ENCODE measurements at regions not wholly inside any gene's neighbourhood (a gene's known extent, or its start where the extent isn't known, plus 50 kb on each side); places are given as distances from the start of the nearest gene placed in this dataset.
"Not testable (repeated sequence)": the region's sequence is repeated elsewhere in the genome, so short reads cannot be mapped to it uniquely, and the experiment has no call there.

DNA sequence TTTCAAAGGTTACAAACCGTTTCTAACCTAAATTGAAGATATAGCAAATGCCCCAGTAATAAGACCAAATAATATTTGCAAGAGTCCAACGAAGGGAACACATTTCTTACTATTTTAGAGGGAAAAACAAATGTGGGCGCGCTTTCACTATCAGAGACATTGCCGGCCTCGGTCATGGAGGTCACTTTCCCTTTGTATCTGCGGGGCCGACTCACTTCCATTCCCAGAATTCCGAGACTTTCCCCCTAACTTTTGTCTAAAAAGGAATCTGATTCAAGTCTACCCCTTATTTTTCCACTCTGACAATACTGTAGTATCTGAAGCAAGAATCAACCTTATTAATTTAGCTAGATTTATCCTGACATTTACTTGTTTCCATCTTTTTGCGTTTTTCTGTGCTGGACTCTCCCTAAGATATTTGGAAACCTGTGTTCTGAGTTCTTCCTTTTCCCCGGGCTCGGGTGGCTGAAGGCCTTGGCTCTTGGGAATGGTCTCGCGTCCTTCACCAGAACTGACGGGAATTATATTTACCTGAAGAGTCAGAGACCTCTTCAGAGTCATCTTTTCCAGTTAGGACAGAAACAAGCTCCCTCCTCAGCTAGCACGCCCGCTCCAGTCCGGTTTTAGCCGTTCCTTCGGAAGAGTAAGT, 71.8 kb upstream of the ZNF184 start:
- intact Hi-C loops (cut with DNase I): no loop called here
- no peak for DNase-seq (ENCODE audit: low spot score)

DNA sequence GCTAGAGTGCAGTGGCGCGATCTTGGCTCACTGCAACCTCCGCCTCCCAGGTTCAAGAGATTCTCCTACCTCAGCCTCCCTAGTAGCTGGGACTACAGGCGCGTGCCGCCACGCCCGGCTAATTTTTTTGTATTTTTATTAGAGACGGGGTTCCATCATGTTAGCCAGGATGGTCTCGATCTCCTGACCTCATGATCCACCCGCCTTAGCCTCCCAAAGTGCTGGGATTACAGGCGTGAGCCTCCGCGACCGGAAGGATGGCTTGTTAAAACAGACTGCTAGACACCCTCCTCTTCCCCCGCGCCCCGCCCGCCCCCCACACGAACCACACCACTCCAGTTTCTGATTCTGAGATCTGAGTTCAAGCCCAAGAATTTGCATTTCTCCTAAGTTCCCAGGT, 71.2 kb upstream of the ZNF184 start:
- DNase-seq (ENCODE audit: low spot score); intact Hi-C loops (cut with DNase I): not testable (repeated sequence)

- intact Hi-C loops (cut with DNase I): no loop called here
- DNase-seq (ENCODE audit: low spot score): no peak
Measured at GRCh38 chr6:27542485-27542884, 69.6 kb upstream of the ZNF184 start.

DNA sequence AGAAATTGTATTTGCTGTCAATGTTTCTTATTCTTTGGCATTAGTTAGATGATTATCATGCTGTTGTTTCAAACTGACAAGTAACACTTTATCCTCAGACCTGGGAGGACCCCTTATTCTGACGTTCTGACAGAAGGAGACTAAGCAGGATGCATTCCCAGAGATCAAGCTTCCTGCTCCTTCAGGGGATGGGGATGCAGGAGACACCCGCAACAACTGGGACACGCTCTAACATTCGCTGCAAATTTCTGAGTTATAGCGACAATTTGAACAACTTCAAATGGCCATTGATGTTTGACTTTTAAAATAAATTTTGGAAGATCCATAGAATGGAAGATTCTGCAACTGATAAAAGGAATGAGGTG, 69.0 kb upstream of the ZNF184 start:
- intact Hi-C loops (cut with DNase I): no loop called here
- no peak for DNase-seq (ENCODE audit: low spot score)

DNA sequence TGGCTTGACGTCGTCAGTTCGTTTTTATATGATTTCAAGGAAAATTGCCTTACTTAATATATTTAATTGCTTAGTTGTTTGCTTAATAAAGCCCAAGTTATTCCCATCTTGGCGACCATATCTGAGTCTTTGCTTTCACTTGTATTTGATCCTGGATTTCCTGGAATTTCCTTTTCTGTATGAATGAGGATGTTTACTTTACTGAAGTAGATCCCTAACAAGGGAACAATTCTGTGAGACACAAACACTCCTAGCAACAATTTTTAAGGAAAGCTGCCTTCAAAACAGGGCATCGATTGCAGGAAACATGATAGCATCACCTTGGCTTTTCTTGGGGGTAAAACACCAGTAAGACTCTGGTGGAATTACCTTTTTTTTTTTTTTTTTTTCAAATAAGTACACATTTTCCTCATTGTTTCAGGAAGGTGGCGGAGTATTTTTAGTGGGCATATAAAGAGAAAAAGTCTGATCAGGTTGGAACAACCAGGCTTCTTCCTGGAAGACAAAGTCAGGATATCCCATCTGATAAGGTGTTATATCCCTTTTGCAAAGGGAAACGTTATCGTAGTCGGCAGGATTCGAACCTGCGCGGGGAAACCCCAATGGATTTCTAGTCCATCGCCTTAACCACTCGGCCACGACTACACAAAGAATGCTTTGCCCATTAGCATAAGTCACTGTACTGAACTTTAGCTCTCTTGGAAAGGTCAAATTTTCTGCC, 68.5 kb upstream of the ZNF184 start:
- intact Hi-C loops (cut with DNase I): no loop called here
- no peak for DNase-seq (ENCODE audit: low spot score)

DNA sequence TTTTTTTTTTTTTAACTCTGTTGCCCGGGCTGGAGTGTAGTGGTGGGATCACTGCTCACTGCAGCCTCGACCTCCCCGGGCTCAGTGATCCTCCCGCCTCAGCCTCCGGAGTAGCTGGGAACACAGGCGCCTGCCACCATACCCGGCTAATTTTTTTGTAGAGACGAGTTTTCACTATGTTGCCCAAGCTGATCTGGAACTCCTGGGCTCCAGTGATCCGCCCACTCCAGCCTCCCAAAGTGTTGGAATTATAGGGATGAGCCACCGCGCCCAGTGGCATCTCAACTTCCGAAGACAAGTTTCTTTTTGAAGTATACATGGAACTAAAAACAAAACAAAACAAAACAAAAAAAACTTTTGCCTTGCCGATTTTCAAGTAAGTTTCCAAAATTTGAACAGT, 66.6 kb upstream of the ZNF184 start:
- DNase-seq (ENCODE audit: low spot score): no peak
- intact Hi-C loops (cut with DNase I): no loop called here

DNA sequence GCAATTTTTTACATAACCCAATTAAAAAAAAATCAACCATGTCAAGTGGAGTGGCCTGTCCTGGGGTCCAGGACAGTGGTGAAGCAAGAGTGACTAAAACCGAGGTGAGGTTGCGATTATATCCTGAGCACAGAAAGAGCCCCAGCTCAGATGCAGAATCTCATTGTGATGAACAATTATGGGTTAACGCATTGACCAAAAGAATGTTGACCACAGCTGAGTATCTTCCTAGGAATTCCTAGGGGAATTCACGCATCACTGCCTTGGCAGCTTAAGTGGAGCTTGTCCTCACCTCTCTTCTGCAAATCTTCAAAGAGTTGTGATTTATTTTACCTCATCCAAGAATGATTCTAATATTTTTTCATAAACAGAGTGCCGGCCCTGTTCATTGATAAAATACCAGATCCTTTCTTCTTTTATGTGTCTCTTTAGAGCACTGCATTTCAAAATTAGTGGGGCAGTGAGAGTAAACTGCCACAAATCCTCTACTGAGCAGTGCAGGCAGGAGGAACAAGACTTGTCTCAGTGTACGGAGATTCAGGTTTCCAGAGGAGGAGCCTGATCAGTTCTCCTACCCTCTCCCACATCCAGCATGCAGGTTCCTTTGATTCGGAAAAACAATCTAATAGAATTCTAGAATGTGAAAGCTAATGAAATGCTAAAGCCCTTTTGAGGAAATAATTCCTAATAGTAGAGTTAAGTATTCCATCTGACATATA, 60.1 kb upstream of the ZNF184 start:
- intact Hi-C loops (cut with DNase I): no loop called here
- DNase-seq (ENCODE audit: low spot score): no peak

DNA sequence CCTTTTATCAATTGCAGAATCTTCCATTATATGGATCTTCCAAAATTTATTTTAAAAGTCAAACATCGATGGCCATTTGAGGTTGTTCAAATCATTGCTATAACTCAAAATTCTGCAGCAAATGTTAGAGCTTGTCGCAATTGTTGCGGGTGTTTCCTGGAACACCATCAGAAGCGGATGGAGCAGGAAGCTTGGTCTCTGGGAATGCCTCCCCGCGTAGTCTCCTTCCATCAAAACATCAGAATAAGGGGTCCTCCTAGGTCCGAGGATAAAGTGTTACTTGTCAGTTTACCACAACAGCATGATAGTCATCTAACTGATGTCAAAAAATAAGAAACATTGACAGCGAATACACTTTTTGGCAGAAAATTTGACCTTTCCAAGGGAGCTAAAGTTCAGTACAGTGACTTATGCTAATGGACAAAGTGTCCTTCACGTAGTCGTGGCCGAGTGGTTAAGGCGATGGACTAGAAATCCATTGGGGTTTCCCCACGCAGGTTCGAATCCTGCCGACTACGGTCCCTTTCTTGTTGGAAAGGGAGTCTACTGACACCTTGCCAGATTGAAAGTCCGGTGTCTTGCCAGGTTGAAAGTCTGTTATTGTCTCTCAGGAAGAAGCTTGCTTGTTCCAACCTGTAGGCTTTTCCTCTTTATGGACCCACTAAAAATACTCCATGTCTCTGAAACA, 59.0 kb upstream of the ZNF184 start:
- DNase-seq (ENCODE audit: low spot score): no peak
- intact Hi-C loops (cut with DNase I): no loop called here

- intact Hi-C loops (cut with DNase I); DNase-seq (ENCODE audit: low spot score): not testable (repeated sequence)
Measured at GRCh38 chr6:27529796-27530195, 56.9 kb upstream of the ZNF184 start.

DNA sequence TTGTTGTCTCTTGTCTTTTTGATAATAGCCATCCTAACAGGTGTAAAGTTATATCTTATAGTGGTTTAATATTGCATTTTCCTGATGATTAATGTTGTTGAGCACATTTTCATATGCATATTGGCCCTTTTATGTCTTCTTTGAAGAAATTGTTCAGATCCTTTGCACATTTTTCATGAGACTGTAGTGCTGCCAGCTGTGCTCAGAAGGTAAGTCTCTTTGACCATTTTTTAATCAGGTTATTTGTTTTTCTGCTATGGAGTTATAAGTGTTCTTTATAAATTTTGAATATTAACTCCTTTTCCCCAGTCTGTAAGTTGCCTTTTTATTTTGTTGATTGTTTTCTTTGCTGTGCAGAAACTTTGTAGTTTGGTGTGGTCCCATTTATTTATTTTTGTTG, 55.8 kb upstream of the ZNF184 start:
- DNase-seq (ENCODE audit: low spot score): no peak
- intact Hi-C loops (cut with DNase I): no loop called here
